Smooth muscle cell (in vitro differentiated cells): ENCODE measurements at regions not wholly inside any gene's neighbourhood (a gene's known extent, or its start where the extent isn't known, plus 50 kb on each side); places are given as distances from the start of the nearest gene placed in this dataset.

Experiments used
- DNase-seq: peaks from one replicate; lab custom pipeline; 2025; ENCODE audit not compliant: unreplicated experiment; lab: John Stamatoyannopoulos, UW
- H2AFZ ChIP-seq: fragments of 200-600 bp; sonication (generic); 2 replicates; pipeline ENCODE4 v1.6.0; 2016; ENCODE audit warnings: antibody characterized with exemption, low read depth, mild to moderate bottlenecking
- H3F3A ChIP-seq: fragments of 200-600 bp; sonication (generic); 2 replicates; pipeline ENCODE4 v1.6.0; 2017; ENCODE audit warnings: antibody characterized with exemption, low read depth
- H3K27ac ChIP-seq: fragments of 200-600 bp; sonication (generic); 2 replicates; pipeline ENCODE4 v1.5.1; 2016; ENCODE audit warnings: low read depth, mild to moderate bottlenecking
- H3K27me3 ChIP-seq: fragments of 200-600 bp; sonication (generic); 2 replicates; pipeline ENCODE4 v1.6.1; 2016; ENCODE audit warnings: low read depth, mild to moderate bottlenecking
- H3K36me3 ChIP-seq: fragments of 200-600 bp; sonication (generic); 2 replicates; pipeline ENCODE4 v1.5.1; 2016; ENCODE audit warnings: low read depth
- H3K4me1 ChIP-seq: fragments of 200-600 bp; sonication (generic); 2 replicates; pipeline ENCODE4 v1.5.1; 2016; ENCODE audit warnings: low read depth
- H3K4me2 ChIP-seq: fragments of 200-600 bp; sonication (generic); 2 replicates; pipeline ENCODE4 v1.6.0; 2016; ENCODE audit warnings: mild to moderate bottlenecking
- H3K4me3 ChIP-seq: fragments of 200-600 bp; sonication (generic); 2 replicates; pipeline ENCODE4 v1.5.1; 2016; ENCODE audit warnings: mild to moderate bottlenecking
- H3K79me2 ChIP-seq: fragments of 200-600 bp; sonication (generic); 2 replicates; pipeline ENCODE4 v1.6.0; 2016; ENCODE audit warnings: low read depth, mild to moderate bottlenecking
- H3K9ac ChIP-seq: fragments of 200-600 bp; sonication (generic); 2 replicates; pipeline ENCODE4 v1.6.0; 2016; ENCODE audit warnings: low read depth
- H3K9me3 ChIP-seq: fragments of 200-600 bp; sonication (generic); replicated peaks from 2 replicates; pipeline ENCODE4 v1.5.1; 2016; ENCODE audit warnings: low read depth
- H4K20me1 ChIP-seq: fragments of 200-600 bp; sonication (generic); 2 replicates; pipeline ENCODE4 v1.6.0; 2016; ENCODE audit warnings: low read depth
- WGBS: methylation state at CpG from one replicate; pipeline ENCODE4 v1.1.7; 2016; ENCODE audit warnings: low lambda C conversion rate; 5-methylcytosine and 5-hydroxymethylcytosine counted together
- TF ChIP-seq, protein P1 (sequence below): fragments of 200-600 bp; sonication (generic); IDR thresholded peaks from 2 replicates; pipeline ENCODE4 v1.5.1; 2017; ENCODE audit warnings: borderline replicate concordance, mild to moderate bottlenecking, antibody characterized with exemption; ENCODE audit not compliant: insufficient read depth, poor library complexity, severe bottlenecking

DNA sequence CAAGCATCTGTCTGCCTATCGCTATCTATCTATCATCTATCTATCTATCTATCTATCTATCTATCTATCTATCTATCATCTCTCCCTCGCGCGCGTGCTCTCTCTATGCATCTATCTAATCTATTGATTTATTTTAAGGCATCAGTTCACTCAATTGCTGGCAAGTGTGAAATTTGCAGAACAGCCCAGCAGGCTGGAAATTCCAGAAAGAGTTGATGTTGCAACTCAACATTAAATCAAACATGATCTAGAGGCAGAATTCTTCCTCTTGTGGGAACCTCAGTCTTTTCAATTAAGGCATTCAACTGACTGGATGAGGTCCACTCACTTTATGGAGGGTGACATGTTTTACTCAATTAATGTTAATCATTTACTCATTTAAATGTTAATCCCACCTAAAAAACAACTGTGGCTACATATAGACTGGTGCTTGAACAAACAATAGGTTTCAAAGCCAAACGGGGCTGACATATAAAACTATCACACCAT, 1210.8 kb downstream of the GALC start:
- no peaks in the 10 kb centered on the region for H3F3A ChIP-seq
- H2AFZ ChIP-seq: no peak overlapping the region
- H3K4me1 ChIP-seq: no peaks in the 10 kb centered on the region
- TF ChIP-seq, protein P1, sequence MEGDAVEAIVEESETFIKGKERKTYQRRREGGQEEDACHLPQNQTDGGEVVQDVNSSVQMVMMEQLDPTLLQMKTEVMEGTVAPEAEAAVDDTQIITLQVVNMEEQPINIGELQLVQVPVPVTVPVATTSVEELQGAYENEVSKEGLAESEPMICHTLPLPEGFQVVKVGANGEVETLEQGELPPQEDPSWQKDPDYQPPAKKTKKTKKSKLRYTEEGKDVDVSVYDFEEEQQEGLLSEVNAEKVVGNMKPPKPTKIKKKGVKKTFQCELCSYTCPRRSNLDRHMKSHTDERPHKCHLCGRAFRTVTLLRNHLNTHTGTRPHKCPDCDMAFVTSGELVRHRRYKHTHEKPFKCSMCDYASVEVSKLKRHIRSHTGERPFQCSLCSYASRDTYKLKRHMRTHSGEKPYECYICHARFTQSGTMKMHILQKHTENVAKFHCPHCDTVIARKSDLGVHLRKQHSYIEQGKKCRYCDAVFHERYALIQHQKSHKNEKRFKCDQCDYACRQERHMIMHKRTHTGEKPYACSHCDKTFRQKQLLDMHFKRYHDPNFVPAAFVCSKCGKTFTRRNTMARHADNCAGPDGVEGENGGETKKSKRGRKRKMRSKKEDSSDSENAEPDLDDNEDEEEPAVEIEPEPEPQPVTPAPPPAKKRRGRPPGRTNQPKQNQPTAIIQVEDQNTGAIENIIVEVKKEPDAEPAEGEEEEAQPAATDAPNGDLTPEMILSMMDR: no peak
- no peaks in the 10 kb centered on the region for H3K27me3 ChIP-seq
- no peak overlapping the region for H3K4me3 ChIP-seq
- no peaks in the 10 kb centered on the region for H3K36me3 ChIP-seq
- no peak overlapping the region for H3K4me2 ChIP-seq
- no peaks in the 10 kb centered on the region for H3K9me3 ChIP-seq
- H4K20me1 ChIP-seq: no peaks in the 10 kb centered on the region
- no peak for DNase-seq
- no peak overlapping the region for H3K9ac ChIP-seq
- 96% methylated on average over 6 of the region's 6 CpGs for WGBS
- no peak overlapping the region for H3K27ac ChIP-seq
- H3K79me2 ChIP-seq: no peaks in the 10 kb centered on the region

DNA sequence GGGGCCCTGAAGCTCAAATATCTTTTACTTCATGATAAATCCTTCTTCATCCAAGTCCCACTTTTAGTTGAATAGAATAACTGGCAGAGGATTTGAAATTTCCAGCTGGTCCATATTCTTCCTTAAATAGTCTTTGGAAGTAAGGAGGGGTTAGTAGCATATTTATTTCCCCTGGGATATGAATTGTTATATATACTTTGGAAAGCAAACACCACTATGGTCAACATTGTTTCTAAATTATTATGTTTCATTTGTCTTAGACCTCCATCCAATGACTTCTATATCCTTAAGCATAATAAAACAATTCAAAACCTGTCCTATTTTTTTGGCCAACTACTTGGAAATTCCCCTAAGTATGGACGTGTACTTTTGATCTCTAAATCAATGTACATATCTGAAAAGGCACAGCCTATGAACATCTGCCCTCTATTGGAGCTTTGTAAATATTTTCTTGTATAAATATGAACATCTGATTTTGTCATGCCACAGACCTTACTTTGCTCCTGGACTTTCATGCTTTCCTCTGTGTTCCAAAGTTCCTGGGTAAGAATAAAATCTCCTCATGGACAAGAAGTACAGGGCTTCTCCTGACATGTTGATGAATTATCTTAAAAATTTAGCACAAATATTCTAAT, 1212.0 kb downstream of the GALC start:
- no peak overlapping the region for H3K4me2 ChIP-seq
- no peaks in the 10 kb centered on the region for H3K27me3 ChIP-seq
- no peaks in the 10 kb centered on the region for H3K79me2 ChIP-seq
- H3K27ac ChIP-seq: no peak overlapping the region
- H3K4me3 ChIP-seq: no peak overlapping the region
- no peaks in the 10 kb centered on the region for H3K9me3 ChIP-seq
- H3F3A ChIP-seq: no peaks in the 10 kb centered on the region
- no peak overlapping the region for H2AFZ ChIP-seq
- H3K9ac ChIP-seq: no peak overlapping the region
- no peaks in the 10 kb centered on the region for H3K4me1 ChIP-seq
- no peaks in the 10 kb centered on the region for H4K20me1 ChIP-seq
- TF ChIP-seq, protein P1: no peak
- 81% methylated on average over 1 of the region's 1 CpG for WGBS
- no peaks in the 10 kb centered on the region for H3K36me3 ChIP-seq
- DNase-seq: no peak

DNA sequence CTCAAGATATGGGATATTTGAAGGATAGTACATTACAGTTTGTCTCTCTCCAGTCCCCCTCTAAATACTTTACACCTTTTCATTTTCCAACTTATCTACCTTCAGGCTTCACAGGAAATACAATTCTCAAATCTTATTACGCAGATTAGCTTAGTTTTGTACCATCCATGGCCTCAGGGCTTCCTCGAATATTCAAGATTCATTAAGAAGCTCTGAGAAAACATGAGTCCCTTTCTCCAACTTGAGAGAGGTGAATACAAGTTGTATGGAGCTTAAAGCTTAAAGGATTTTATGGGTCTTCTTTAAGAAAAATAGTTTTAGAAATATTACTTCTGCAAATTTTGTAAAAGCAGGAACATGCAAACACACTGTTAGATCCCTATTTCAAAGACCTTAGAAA, 1212.5 kb downstream of the GALC start:
- 90% methylated on average over 2 of the region's 2 CpGs for WGBS
- H3F3A ChIP-seq: no peaks in the 10 kb centered on the region
- H2AFZ ChIP-seq: no peak overlapping the region
- no peak overlapping the region for H3K27ac ChIP-seq
- H3K79me2 ChIP-seq: no peaks in the 10 kb centered on the region
- no peak for DNase-seq
- H3K36me3 ChIP-seq: no peaks in the 10 kb centered on the region
- no peaks in the 10 kb centered on the region for H3K9me3 ChIP-seq
- TF ChIP-seq, protein P1: no peak
- no peak overlapping the region for H3K4me3 ChIP-seq
- H4K20me1 ChIP-seq: no peaks in the 10 kb centered on the region
- no peaks in the 10 kb centered on the region for H3K27me3 ChIP-seq
- H3K4me1 ChIP-seq: no peaks in the 10 kb centered on the region
- H3K9ac ChIP-seq: no peak overlapping the region
- H3K4me2 ChIP-seq: no peak overlapping the region

DNA sequence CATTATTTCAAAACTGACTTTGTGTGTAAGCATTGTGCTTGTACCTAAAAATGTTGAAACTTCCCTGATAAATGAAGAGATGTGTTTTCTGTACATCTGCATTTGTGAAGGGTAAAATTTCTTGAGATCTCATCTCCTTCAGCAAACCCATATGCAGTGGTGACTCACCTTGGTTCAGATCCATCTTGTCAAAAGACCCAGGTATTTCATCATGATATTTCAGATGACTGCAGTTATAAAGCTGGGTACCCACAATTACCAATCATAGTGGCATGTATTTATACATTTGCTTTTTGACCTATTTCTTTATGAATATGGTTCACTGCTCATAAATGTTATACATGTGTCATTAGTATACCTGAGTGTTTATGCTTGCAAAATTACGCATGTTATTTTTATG, 1213.6 kb downstream of the GALC start:
- Histone ChIP-seq H3K9ac (no peak overlapping the region), H4K20me1 (no peaks in the 10 kb centered on the region), H3K9me3 (no peaks in the 10 kb centered on the region), H3K36me3 (no peaks in the 10 kb centered on the region), H3K4me3 (no peak overlapping the region), H3K79me2 (no peaks in the 10 kb centered on the region), H3K27me3 (no peaks in the 10 kb centered on the region), H3F3A (no peaks in the 10 kb centered on the region), H3K4me2 (no peak overlapping the region), H2AFZ (no peak overlapping the region), H3K27ac (no peak overlapping the region), H3K4me1 (no peaks in the 10 kb centered on the region)
- WGBS: 100% methylated on average over 1 of the region's 1 CpG
- no peak for DNase-seq
- TF ChIP-seq, protein P1: no peak
